Posterior cingulate gyrus (tissue), 11 donors: ENCODE measurements at regions not wholly inside any gene's neighbourhood (a gene's known extent, or its start where the extent isn't known, plus 50 kb on each side); places are given as distances from the start of the nearest gene placed in this dataset.

ENCODE experiments used
- DNase-seq, 10 donors: peaks; one replicate each; pipeline versions ENCODE4 v3.0.0 to v3.0.0-alpha.2; 2020 to 2021; ENCODE audit warnings: mixed read lengths in 3 of 10
- intact Hi-C: fragments of 100-400 bp; cut with DNase I; formaldehyde crosslinking; loops from one replicate; pipeline ENCODE4 v1.15.1; 2023

GRCh38 chr1:239322369-239322768 is 64.0 kb upstream of the CHRM3 start:
- no peak for DNase-seq
- intact Hi-C loops: no loop called here

DNA sequence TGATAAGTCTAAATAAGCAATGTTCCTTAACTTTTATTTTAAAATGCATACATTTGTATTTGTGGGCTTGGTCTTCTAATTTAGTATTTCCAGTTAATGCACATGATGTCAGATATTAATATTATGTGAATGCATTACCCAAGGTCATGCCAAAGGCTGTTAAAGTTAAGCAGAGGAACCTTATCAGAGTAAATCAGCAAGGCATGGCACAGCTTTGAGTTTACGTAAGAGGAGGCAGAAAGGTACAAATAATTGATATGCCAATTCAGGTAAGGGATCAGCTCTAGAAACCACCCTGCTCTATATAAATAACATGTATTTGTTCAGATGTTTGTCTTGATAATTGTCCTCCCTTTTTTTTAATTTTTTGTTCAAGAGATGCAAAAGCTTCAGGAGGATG is 64.5 kb upstream of the CHRM3 start:
- no peak for DNase-seq
- intact Hi-C loops: no loop called here

DNA sequence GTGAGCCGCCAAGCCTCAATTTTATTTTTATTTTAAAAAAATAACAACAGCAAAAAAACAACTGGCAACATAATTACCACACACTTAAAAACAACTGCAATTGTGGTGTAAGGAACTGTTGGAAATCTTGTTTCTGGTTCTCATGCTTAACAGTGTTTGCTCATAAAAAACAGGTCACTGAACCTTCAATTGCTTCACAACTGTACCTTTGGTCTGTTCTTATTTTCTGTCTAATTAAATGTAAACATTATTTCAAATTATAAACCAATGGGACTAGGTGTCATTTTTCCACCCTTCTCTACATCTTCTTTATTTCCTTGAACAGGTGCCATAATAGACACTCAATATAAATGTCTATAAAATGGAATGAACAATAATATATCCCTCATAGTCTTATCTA is 68.4 kb upstream of the CHRM3 start:
- intact Hi-C loops: no loop called here
- no peak for DNase-seq

- intact Hi-C loops: no loop called here
- DNase-seq: no peak
These were observed 70.6 kb upstream of the CHRM3 start for GRCh38 chr1:239315631-239316217.

- intact Hi-C loops: no loop called here
- no peak for DNase-seq
These were observed 75.0 kb upstream of the CHRM3 start for GRCh38 chr1:239311331-239311730.

DNA sequence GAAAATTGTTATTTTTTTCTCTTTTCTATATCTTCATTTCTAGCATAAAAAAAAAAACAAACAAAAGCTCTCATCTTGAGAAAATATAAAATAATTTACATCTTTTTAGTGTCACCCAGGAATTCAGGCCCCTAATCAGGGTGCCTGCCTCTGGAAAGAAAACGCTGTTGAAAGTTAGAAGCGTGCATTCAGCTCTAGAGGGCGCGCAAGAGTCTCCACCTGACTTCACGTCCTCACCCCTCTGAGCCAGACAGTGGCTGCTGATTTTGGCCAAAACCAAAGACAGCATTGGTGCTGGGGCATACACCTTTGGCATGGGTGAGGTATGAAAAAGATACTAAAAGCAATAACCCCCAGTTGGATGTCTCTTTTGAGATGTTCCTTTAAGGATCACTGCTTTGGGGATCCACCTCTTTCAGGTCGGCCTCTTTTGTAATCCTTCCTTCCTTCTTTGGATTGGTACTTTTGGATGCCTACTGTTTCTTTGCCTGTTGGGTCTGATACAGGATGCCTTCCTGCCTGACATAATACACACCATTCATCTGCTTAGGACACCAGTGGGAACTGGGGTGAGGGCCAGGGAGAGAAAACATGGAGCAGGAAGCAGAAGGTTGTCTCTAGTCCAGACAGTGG is 77.6 kb upstream of the CHRM3 start:
- intact Hi-C loops: no loop called here
- no peak for DNase-seq

DNA sequence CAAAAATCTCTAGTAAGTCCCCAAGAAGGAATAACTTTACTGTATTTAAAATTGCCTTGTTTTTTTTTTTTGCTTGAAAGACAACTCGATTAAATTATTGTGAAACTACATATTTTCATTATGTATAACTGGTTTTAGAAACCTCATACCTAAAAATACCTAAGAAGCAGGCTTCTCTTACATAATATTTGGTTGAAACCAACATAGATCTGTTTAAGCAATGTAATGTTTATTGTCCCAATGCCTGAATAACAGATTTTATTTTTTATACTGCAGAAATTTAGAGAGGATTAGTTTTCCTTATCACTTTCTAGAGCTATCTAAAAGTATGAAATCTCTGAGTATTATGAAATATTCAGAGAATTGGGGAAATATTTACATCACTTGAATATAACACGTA is 78.5 kb upstream of the CHRM3 start:
- no peak for DNase-seq
- intact Hi-C loops: no loop called here

- DNase-seq: no peak
- intact Hi-C loops: no loop called here
These were observed 79.9 kb upstream of the CHRM3 start for GRCh38 chr1:239306426-239306825.

DNA sequence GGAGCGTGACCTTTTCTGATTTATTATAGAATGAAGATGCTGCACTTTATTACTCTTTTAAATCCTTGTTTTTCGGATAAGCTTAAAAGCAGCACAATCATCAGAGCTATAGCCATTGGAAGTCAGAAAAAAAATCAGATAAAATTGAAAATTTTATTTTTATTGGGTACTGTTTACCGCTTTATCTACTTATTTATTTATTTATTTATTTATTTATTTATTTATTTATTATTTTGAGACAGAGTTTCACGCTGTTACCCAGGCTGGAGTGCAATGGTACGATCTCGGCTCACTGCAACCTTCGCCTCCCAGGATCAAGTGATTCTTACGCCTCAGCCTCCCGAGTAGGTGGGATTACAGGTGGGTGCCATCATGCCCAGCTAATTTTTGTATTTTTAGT is 83.1 kb upstream of the CHRM3 start:
- no peak for DNase-seq
- intact Hi-C loops: no loop called here

- intact Hi-C loops: no loop called here
- DNase-seq: no peak
These were observed 83.7 kb upstream of the CHRM3 start for GRCh38 chr1:239302696-239303095.

DNA sequence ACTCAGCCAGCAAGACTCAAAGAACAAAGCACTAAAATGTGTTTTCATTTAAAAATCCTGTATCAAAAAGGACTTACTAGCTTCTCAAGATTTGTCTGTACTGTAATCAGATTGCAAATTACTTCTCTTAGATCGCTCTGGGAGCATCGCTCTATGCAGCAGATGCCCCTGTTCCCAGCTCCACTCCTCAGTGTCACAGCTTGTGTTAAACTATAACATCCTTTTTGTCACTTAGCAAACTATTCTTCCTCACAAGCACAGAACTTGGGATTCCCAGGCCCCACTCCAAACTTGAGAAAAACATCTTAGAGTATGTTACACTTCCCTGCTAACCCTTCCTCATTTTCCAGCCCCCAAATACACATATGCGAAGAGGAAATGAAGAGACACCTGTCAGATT is 85.1 kb upstream of the CHRM3 start:
- intact Hi-C loops: no loop called here
- DNase-seq: no peak

DNA sequence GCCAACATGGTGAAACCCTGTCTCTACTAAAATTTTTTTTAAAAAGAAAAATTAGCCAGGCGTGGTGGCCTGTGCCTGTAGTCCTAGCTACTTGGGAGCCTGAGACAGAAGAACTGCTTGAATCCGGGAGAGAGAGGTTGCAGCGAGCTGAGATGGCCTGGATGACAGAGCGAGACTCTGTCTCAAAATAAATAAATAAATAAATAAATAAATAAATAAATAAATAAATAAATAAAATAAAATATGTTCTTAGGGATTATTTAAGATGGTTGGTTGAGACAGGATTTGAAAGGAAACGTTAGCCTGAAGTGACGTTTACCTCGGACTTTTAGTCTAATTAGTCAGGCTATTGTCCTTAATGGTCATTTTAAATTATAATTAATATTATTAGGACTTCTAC is 88.5 kb upstream of the CHRM3 start:
- DNase-seq: no peak
- intact Hi-C loops: no loop called here

DNA sequence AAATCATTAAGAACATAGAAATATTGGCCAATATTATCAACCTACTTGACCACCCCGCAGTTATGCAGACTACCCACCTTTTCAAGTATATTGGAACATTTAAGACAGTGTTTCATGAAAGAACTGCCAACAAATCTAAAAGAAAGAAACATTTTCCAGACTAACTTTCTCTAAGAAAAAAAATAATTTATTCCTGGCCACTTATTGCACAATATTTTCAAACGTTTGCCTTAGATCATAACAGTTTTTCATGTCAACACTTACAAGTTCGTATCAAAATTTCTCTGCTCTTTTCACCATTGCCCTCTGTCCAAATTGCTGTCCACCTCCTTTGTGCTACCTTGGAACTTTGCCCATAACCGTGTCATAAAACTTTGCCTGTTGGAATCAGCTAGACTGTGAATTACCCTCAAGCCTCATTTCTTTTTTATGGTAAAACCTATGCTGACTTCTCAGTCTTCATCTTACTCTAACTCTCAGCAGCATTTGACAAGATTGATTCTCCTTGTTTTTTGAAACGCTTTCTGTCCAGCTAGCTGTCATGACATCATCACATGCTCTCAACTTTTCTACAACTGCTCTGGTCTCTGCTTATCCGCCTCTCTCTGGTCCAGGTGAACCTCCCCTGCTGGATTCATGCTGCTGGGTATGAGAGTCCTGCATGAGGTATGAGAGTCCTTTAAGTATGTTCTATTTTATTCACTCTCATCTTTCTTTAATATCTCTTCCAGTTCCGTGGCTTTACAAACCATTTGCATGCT is 92.8 kb upstream of the CHRM3 start:
- no peak for DNase-seq
- intact Hi-C loops: no loop called here

DNA sequence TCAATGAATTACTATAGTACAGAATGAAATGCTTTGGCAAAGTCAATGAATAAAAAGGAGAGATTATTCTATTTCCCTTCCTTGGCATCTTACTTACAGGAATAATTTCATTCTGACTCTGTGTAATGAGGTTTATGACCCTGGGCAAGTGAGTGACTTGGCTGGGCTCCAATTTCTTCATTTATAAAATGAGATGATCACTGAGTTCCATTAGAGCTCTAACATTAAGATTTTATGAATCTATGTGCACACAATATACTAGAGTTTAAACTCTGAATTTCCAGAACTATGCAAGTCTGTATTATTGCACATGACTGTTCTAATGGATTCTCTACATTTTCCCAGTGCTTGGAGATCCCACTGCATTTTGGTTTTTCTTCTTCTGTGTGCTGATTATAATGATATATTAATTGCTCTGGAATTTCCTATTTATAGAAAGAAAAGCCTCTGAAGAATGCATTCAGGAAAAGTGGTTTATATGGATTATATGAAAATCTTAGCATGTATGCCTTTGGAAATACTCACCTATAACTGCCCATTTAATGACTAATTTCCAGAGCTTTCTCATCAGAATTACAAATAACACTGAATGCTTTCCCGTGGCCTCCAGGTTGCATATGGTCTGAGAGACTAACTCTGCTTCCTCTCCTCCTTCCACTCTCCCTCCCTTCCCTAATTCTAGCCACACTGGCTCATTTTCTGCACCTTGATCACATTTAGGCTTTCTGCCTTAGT is 97.4 kb upstream of the CHRM3 start:
- intact Hi-C loops: no loop called here

DNA sequence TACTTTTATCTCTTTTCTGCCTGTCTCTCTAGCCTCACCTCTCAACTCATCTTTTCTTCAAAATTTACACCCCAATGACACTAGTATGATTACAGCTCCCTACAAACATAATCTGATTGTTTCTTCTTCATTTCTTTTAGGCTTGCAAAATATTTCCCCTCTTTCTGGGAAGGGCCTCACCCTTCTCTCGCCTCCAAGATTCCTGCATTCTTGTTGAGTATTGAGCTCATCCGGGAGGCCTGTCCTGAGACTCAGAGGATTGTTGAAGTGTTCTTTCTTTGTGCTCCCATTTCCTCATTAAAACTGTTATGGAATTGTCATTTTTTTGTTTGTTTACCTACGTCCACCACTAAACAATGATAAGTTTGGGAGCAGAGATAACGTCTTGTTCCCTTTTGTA is 99.1 kb upstream of the CHRM3 start:
- DNase-seq: no peak
- intact Hi-C loops: no loop called here

More for the DNA sequence above, 97.4 kb upstream of the CHRM3 start:
- DNase-seq: no peak

DNA sequence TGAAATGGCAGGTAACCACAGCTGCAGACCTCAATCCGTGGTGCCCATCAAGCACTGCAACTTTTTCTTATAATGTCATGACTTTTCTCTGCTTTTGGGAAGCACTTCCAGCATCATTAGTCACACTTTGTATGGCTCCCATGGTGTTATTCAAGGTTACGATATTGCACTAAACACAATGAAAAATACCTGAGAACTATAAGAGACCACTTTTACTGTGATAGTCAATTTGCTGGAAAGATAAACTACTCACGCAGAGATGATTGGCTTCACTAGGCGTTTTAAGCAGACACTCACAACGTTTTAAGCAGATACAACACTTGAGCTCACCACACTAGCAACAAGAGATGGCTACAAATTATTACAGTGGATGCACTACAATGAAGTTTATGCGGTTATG is 103.2 kb upstream of the CHRM3 start:
- intact Hi-C loops: no loop called here
- no peak for DNase-seq

DNA sequence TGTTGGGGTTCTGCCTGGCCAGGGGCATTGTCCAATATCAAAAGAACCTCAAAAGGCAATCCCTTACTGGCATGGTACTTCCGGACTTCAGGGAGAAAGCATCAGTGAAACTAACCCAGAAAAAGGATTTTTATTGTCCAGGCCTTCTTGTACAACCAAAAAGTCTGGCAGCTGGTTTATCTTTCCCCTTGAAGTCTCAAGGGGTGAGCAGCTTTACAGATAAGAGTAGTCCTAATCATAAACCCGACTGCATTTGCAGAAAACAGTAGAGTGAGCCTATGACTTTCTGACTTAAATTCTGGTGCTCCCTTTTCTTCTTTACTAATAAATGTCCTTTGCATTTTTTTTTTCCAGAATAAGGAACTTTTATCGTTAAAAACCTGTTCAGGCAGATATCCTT is 104.0 kb upstream of the CHRM3 start:
- intact Hi-C loops: no loop called here

DNA sequence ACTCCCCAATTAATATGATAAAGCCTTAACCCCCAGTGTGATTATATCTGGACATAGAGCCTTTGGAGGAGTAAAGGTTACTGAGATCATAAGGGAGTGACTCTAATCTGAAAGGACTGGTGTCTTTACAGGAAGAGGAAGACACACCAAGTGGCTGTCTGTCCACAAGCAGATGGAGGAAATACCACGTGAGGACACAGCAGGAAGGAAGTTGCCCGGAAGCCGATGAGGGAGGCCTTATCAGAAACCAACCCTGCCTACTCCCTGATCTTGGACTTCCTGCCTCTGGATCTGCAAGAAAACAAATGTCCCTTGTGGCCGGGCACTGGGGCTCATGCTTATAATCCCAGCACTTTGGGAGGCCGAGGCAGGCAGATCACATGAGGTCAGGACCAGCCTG is 110.3 kb upstream of the CHRM3 start:
- intact Hi-C loops: no loop called here
- no peak for DNase-seq

More for the DNA sequence above, 104.0 kb upstream of the CHRM3 start:
- no peak for DNase-seq

DNA sequence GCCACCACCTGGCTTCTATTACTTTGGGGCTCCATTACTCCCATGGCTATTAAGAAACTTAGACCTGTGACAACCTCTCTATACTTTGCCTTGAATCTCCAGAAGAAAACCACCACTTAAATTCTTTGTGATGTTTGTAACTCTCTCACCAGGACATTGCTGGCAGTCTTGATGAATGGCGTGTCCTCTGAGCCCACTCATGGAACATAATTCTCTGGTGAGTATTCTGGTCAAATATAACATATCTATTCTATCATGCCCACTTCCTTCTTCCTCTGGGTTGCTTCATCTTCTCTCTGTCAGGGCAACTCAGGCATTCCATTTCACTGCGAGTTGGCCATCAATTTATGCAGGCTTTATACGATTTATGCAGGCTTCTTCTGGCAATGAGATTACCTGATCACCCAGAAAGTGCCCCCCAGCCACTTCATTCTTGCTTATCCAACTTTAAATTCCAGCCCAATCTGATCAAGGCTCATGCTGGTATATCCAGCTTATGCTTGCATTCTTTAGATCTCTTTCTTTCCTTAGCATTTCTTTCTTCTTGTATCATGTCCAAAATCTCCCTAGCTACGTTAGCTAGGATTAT is 112.0 kb upstream of the CHRM3 start:
- DNase-seq: no peak
- intact Hi-C loops: no loop called here

DNA sequence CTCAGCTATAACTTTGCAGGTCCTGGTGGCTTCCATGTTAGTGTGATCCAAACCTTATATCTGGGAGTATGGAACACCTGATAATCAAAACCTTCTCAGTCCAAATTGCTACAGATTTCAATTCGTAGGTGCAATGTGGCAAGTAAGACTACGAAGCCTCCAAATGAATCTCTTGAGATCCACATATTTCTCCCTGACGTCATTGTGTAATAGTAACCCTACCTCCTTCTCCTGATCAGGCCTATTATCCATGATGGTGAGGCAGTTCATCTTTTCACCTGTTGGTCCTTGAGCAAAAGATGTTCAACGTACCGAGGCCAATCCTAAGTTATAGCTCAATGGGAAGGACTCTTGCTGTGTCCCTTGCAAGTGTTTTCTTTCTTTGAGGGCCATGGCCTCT is 115.9 kb upstream of the CHRM3 start:
- no peak for DNase-seq
- intact Hi-C loops: no loop called here

DNA sequence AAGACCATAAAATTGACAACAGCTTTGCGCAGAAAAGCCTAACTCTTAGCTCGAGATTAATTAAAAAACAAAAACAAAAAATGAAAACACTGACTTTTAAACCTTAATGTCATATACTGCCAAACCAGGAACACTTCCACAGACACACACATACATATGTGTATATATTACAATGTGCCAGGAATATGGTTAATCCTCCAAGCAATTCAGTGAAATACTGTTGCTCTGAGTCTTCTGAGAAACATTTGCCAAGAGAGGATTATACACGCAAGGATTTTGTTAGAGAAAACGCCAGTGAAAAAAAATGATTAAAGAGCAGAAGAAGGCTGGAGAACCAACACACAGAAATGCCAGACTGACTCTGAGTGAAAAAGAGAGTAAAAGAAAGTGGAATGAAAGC is 116.7 kb upstream of the CHRM3 start:
- DNase-seq: no peak
- intact Hi-C loops: no loop called here
